ENCODE measurements at regions not wholly inside any gene's neighbourhood (a gene's known extent, or its start where the extent isn't known, plus 50 kb on each side); places are given as distances from the start of the nearest gene placed in this dataset.
"Not testable (repeated sequence)": the region's sequence is repeated elsewhere in the genome, so short reads cannot be mapped to it uniquely, and the experiment has no call there.

DNA sequence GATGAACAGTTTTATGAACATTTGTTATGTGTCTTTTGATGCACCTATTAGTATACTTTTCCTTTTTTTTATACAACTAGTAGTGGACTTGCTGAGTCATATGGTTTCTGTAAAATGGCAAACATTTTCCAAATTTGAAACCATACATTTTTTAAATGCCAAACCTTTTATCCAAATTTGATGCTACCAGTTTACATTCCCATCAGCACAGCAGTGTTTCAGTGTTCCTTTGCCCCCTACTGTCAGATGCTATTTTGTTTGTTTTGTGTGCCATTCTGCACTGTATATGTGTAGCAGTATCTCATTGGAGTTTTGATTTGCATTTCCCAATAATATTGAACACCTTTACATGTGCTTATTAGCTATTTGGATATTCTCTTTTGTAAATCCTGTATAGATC, 219.4 kb downstream of the TANC2 start:
- no peak for DNase-seq

DNA sequence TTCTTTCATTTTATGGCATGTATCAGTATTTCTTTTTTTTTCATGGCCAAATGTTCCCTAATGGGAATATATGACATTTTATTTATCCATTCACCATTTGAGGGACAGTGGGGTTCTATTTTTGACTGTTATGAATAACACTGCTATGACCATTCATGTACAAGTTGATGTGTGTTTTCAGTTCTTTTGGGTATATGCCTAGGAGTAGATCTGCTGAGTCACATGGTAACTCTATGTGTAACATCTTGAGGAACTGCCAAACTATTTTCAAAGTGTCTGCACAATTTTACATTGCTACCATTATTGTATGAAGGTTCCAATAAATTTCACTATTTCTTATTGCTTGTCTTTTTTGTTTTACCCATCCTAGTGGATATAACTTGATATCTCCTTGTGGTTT, 223.0 kb downstream of the TANC2 start:
- peak; percentile 39 for DNase-seq

DNA sequence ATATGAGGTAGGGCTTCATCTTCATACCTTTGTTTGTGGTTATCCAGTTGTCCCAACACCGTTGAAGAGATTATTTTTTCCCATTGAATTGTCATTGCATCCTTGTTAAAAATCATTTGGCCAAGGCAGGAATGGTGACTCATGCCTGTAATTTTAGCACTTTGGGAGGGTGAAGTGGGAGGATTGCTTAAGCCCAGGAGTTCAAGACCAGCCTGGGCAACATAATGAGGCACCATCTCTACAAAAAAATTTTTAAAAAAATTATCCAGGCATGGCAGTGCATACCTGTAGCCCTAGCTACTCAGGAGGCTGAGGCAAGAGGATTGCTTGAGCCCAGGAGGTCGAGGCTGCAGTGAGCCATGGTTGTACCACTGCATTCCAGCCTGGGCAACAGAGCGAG, 223.9 kb downstream of the TANC2 start:
- no peak for DNase-seq

DNA sequence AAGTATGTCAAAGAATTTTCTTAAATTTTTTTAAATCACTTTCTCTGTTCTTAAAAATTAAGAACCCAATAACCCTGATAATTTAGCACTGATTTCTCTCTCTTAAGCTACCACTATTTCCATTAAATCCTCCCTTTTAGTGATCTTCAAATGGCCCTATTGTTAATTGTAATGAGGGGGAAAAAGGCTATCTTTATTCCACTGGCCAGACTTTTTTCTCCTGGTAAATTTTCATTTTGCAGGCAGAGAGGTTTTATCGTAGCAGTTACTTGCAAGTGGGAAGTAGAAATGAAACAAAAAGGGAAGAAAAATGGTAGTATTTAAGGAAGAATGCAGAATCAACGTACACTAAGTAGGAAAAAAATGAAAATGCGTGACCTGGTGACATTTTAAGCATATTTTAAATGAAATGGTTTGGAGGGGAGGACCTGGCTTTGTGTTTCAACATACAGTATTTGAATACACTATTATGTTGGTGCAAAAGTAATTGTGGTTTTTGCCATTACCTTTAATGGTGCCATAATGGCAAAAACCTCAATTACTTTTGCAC, 224.9 kb downstream of the TANC2 start:
- peak; percentile 42 for DNase-seq

DNA sequence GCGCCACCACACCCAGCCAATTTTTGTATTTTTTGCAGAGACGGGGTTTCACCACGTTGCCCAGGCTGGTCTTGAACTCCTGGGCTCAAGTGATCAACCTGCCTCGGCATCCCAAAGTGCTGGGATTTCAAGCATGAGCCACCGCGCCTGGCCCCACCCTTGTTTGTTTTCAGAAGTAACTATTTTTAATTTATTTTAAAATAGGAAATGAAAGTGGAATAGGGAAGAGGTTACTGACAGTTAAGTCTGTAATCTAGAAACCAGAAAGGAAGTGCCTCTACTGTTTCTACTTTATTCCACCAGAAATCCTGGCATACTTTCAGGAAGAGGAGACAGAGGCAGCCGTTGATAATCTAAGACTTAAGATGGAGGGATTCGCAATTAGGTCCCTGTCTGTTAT, 225.6 kb downstream of the TANC2 start:
- peak; percentile 76 for DNase-seq

DNA sequence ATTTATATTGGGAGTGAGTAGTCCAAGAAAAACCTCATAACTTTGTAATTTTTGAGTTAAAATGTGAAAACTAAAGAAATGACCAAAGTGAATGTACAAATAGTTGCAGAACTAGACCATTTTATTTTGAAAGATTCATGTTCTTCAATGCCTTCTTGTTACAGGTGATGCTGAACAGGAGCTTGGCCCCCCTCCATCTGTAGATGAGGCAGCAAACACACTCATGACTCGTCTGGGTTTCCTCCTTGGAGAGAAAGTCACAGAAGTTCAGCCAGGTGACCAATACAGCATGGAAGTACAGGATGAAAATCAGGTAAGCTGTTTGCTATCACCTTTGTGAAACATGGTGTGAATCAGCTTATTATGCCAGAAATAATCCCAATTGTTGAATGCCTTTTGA, 227.8 kb downstream of the TANC2 start:
- no peak for DNase-seq

DNA sequence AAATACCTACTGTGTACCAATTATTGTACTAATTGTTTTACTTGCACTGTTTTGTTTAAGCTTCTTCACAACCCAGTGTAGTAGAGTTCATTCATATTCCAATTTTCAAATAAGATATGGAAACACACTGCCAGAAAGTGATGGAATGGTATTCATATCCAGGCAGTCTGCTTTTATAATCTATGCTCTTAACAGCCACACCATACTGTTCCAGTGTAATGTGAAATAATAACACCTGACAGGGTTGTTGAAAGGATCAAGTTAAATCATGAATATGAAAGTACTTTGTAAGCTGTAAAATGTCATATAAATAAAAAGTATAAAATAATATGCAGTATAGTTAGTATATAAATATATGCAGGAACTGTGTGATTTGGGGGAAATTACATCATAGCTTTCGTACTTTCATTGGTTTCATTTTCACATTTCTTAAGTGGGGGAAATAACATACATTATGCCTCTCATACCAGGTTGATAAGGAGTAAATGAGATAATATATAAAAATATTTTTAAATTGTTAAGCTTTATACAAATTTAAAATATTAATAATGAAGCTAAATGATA, 230.8 kb downstream of the TANC2 start:
- peak; percentile 68 for DNase-seq

DNA sequence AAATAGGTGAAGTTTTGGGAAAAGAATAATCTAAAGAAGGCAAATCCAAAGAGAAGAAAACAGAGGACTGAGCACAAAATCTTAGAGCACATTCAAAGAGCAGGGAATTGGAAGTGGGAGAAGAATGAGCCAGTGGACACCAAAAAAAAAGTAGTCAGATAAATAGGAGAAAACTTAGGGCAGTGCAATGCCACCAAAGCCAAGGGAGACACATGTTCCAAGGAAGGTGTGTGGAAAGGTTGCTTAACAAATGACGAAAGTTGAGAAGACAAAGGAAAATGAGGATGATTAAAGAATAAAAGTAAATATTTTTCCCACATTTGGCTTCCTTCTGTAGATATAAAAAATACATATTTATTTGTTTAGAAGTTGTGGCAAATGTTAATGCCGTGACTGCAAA, 237.6 kb downstream of the TANC2 start:
- no peak for DNase-seq

DNA sequence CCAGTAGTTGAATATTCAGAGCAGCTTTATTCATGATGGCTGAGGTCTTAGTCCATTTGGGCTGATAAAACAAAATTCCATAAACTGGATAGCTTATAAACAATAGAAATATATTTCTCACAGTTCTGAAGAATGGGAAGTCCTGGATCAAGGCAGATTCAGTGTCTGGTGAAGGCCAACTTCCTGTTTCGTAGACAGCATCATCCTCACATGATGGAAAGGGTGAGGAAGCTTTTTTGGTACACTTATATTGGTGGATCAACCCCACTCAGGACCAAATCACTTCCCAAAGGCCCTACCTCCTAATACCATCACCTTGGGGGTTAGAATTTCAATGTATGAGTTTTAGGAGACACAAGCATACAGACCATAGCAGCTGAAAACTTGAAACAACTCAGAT, 224.2 kb downstream of the CYB561 start:
- peak; percentile 87 for DNase-seq

DNA sequence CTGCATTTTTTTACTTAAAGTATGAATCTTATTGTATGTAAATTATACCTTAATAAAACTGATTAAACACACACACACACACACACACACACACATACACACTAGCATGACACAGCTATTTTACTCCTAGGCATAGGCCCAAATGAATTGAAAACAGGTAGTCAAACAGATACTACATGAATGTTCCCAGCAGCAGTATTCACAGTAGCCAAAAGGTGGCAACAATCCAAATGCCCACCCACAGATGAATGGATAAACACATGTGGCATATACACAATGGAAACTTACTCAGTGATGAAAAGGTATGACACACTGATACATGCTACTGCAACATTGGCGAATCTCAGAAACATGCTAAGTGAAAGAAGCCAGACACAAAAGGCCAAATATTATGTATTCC, 223.5 kb downstream of the CYB561 start:
- peak; percentile 21 for DNase-seq

DNA sequence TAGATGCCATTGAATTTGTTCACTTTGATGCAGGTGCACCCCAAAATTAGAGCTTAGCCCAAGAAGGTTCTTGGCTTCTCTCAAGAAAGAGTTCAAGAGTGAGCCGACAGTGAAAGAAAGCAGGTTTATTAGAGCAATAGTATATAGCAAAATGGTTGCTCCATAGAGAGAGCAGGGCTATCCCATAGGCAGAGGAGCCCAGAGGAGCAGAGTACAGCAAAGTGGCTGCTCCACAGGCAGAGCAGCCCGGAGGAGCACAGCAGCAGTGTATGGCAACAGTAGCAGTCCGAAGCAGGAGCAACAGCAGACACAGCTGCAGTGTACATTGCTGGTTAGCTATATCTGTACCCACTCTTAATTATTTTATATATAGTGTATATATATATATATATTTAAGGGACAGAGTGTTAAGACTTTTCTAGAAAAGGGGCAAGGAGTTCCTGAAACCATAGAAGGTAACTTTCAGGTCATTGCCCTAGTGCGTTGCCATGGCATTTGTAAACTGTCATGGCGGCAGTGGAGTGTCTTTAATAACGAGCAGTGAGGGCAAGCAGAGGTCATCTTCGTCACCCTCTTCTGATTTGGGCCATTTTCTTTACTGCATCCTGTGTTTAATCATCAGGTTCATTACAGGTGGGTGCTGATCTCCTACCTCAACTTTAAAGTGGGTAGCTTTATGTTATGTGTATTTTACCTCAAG, 222.7 kb downstream of the CYB561 start:
- DNase-seq: no peak

DNA sequence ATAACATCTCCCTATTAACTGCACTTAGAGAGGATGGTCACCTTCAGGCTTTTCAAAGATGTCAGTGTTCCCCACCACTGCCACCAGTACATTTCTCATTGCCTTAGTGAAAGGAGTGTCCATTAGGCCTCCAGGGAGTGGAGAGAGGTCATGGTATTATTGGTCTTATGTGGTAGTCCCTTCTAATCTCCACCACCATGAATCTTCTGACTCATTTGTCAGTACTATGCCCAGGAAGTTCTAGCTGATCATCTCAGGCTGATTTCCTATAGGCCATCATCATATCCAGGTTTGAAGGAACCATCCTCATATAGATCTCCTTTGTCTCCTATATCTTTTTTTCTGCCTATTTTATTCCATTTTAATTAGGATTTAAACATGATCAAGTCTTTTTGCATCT, 221.5 kb downstream of the CYB561 start:
- DNase-seq: no peak

DNA sequence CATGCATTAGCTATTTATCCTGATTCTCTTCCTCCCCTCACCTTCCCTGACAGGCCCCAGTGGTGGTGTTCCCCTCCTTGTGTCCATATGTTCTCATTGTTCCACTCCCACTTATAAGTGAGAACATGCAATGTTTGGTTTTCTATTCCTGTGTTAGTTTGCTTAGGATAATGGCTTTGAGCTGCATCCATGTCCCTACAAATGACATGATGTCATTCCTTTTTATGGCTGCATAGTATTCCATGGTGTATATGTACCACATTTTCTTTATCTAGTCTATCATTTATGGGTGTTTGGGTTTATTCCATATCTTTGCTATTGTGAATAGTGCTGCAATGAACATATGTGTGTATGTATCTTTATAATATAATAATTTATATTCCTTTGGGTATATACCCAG, 219.4 kb downstream of the CYB561 start:
- not testable (repeated sequence) for DNase-seq

DNA sequence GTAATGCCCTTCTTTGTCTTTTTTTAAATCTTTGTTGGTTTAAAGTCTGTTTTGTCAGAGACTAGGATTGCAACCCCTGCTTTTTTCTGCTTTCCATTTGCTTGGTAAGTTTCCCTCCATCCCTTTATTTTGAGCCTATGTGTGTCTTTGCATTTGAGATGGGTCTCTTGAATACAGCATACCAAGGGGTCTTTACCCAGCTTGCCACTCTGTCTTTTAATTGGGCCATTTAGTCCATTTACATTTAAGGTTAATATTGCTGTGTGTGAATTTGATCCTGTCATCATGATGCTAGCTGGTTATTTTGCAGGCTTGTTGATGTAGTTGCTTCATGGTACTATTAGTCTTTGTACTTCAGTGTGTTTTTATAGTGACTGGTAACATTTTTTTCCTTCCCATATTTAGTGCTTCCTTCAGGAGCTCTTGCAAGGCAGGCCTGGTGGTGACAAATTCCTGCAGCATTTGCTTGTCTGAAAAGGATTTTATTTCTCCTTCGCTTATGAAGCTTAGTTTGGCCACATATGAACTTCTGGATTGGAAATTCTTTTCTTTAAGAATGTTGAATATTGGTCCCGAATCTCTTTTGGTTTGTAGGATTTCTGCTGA, 215.0 kb downstream of the CYB561 start:
- DNase-seq: not testable (repeated sequence)

DNA sequence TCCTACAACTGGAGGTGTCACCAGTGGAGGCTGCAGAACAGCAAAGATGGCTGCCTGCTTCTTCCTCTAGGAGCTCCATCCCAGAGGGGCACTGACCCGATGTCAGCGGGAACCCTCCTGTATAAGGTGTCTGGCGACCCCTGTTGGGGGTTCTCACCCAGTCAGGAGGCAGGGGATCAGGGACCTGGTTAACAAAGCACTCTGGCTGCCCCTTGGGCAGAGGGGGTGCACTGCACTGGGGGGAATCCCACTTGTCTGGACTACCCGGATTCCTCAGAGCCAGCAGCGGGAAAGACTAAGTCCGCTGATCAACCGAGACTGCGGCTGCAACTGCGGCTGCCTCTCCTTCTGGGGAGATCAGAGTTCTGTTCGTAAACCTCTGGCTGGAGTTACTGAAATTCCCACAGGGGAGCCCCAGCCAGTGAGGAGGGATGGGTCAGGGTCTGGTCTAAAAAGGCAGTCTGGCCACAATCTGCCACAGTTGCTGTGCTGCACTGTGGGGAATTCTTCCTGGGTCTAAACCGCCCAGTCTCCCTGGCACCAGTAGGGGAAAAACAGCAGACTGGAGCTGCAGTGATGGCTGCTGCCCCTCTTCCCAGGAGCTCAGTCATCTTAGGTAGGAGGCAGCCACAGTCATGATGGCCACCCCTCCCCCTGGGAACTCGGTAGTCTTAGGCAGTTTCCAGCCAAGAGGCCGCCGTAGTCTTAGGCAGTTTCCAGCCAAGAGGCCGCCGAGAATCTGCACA, 213.4 kb downstream of the CYB561 start:
- no peak for DNase-seq

DNA sequence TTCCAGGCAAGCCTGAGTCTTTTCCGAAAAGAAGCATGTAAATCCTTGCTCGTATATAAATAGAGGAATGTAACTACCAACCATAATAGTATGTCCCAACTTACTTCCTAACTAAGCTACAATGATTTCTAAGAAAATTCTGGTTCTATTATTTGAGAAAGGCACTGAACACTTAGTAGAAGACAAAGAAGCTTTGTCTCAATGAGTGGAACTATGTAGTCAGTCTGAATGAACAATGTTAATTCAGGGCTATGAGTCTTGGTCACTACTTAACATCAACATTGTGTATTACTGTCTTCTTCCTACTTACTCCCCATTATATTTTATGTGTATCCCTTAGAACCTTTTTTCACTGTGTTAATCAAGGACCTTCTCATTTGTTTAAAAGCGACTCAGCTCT, 206.0 kb downstream of the CYB561 start:
- DNase-seq: no peak

DNA sequence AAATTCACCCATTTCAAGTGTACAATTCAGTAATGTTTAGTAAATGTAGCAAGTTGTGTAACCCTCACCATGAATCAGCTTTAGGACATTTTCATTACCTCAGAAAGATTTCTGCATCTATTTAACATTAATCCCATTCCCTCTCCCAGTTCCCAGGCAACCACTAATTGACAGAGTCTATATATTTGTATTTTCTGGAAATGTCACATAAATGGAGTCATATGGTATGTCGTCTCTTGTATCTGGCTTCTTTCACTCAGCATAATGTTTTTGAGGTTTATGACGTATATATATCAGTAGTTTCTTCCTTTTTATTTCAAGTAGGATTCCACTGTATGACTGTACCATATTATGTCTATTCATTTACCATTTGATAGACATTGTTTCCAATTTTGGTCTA, 199.8 kb downstream of the CYB561 start:
- peak; percentile 14 for DNase-seq

DNA sequence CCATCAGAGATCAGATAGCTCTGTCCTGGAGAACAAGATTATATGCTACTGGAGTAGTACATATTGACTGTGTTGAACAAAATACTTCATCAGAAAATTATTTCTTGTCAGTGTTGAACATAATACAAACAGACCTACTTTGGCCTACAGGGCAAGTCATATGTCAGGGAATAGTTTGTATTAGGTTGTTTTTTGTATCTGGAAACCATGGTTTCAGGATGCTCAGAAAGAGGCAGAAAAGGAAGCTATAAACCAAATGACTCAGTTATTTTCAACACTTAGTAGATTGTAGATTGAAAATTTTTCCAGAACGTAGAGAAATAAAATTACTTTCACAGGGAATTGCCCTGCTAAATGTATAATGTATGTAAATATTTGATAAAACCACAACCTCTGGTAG, 198.4 kb downstream of the CYB561 start:
- no peak for DNase-seq

DNA sequence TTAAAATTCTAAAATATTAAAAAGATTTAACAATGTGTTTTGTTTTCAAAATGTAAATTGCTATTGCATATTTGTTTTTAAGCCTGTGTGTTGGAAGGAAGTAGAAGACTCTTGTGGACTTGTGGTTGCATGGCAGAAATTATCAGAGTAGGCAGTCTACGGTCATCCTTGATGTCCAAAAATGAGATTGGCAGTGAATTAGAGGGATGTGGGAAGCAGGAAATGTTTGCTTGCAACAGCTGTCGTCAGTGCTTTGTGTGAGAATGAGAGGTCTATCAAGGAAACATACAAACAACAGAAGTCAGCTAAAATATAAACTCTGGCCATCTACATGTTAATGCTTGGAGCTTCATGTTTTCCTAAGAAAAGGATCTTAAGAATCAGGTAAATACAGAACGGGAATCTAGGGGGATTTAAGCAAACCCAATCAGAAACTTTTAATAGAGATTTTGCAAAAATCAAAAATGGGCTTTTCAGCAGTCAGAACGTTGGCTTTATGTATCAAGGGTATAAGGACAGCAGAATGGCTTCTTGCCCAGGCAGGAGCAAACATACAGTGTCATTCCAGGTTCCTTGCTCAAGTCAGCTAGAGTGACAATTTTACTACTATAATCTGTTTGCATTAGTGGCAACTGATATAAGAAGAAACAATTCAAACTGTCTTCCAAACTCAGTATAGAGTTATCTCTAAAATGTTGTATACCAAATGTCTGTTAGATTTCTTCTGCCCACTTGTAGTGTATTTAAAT, 196.7 kb downstream of the CYB561 start:
- DNase-seq: peak; percentile 34

DNA sequence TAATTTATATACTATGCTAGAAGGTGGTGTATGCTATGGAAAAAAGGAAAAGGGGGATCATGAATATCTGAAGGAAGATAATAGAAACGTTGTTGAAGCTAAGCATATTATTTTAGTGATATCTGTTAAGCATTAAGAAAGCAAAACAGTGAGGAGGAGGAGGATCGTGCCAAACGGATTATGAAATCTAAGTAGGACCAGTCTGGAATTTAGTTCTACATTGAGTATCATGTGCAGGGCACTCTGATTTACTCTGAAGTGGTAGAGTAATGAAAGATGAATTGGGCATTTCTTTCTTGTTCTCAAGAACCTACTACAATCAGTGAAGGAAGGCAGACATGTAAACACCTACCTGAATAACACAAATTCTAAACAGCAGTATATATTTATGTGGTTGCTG, 195.3 kb downstream of the CYB561 start:
- DNase-seq: no peak

DNA sequence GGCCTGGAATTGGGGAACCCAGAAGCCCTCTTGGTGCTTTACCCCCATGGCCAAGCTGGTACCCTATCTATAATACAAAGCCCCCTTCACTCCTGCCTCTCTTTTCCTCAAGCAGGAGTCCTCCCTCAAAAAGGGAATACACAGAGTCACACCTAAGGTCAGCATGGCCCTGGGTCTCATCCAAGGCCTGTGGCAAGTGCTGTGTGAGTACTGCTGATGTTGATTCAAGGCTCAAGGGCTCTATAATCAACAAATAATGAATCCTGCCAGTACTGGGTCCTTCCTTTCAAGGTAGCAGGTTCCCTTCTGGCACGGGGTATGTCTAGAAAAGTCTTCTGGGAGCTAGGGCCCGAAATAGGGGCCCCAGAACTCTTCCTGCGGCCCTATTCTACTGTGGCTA, 187.3 kb downstream of the CYB561 start:
- DNase-seq: no peak

DNA sequence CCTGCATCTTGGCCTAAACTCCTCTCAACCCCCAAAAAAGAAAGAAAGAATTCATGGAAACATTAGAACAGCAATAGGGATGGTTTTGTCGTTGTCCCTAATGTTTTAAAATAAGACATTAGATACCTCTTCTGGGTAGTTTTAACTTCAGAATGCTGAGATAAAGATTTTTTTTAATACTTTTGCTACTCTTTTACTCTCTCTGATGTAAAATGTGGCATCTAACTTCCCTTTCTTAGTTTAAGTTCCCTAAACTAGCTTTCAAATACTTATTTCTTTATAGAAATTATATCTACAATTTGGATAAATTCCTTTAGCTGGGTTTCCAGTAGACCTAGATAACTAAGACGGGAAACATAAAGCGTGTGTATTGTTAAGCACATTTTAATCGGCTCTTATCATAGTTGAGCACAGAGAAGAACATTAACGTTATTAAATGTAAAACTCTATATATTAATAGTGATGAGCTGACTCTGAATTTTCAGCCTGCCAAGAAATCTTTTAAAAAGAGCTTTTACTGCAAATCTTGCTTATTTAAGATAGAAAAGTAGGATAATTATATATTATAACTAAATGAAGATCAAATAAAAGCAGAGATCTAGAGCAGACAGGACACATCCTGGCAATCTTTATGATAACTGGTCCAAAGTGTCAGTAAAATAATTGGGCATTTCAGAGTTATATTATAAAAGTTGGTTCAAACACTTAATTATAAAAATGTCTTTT, 183.2 kb downstream of the CYB561 start:
- peak; percentile 22 for DNase-seq

Data from suppressor macrophage treated with lipopolysaccharide for 4 hours (primary cell).